Kidney tubule cell (primary cell): ENCODE measurements at regions not wholly inside any gene's neighbourhood (a gene's known extent, or its start where the extent isn't known, plus 50 kb on each side); places are given as distances from the start of the nearest gene placed in this dataset.
A peak's percentile ranks its signal among the peaks of the same experiment; 100 is the strongest.

Experiments
- DNase-seq: peaks from one replicate; pipeline ENCODE4 v3.0.0-alpha.2; 2018; ENCODE audit warnings: low spot score

DNA sequence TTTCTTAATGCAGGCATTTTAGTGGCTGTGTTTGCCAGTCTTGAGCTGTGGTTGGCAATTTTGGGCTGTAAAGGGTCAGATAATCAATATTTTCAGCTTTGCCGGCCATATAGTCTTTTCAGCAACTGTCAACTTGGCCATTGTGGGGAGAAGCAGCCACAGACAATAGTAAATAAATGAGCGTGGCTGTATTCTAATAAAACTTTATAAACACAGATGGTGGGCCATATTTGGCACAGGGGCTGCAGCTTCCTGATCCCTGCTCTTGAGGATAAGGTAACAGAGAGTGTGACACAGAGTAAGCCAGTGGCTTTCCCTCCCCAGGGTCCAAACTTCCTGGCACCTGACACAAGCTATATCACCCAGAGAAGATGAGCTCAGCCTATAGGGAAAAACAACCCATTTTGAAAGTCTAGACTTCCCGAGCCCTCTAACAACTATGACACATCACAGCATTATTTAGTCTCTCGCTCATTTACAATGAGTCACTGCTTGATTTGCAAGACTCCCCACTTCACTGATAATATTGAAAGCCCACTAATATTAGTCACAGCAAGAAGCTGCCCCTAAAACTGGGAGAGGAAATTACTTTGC lies 163.1 kb upstream of the TMPO start:
- peak; percentile 96 for DNase-seq

DNA sequence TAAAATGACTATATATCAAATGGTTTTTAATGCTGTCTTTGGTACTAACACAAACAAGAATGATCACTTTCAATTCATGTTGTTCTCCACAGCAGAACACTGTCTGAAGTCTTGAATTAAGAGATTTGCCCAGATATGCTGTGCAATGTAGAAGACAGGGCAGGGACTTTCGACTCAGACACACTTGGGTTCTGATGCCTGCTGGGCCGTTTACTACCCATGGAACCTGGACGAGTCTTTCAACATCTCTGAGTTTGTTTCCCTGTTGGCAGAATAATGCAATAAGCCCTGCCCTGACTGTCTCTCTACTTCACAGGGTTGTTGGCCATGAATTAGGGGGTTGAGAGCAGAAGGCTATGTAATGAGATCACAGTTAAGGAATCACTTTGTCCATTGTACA lies 162.6 kb upstream of the TMPO start:
- DNase-seq: no peak

DNA sequence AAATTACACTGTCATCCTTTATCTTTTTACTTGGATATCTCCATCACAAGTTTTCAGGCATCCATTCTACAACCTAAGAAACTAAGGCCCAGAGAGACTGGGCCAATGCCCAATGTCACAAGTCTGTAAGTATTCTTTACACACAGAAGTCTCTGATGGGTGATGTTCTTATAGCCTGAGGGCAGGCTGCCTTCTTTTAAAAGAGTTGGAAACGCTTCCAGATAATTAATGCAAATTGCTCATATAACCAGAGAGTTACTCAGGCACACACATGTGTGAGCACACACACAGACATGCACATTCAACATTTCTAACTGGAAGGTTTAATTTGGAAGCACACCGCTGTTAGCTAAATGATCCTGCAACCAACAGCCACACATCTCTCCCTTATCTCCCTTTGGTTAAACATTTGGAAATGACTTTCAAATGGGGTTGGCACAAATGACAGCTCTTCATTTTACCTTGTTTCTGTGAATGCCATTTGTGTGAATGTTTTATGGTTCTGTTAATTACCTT lies 160.8 kb upstream of the TMPO start:
- DNase-seq: peak; percentile 8

DNA sequence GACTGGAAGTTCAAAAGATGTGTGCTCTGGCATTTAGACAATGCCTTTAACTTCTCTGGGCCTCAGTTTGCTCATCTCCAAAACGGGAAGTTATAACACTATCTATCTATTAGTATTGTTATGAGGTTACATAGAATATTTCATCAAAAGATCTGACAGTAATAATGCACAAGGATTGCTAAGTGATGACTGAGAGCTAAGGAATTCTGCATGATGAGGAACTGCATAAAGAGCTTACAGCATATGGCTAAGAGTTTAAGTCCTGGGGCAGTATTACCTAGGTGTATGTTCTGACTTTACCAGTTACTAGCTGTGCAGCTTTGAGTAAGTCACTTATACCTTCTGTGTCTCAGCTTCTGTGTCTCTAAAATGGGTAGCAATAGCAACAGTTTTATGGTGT lies 160.1 kb upstream of the TMPO start:
- DNase-seq: peak; percentile 69

DNA sequence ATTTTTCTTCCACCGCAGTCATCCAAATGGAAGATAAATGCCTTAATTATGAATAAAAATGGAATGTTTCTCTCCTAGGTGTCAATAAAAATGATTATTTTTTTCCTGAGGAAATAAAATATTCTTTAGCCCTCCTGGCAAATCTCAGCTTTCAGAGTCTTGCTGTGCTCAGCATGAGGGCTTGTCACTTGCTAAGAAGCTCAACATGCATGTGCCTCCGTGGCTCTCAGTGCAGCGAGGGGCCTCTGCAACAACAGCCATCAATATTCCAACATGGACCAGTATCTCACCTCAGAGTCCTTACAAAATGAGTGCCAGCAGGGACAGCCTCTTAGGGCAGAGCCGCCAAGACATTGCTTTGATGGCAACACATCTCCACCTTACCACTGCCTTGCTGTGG lies 159.5 kb upstream of the TMPO start:
- no peak for DNase-seq

DNA sequence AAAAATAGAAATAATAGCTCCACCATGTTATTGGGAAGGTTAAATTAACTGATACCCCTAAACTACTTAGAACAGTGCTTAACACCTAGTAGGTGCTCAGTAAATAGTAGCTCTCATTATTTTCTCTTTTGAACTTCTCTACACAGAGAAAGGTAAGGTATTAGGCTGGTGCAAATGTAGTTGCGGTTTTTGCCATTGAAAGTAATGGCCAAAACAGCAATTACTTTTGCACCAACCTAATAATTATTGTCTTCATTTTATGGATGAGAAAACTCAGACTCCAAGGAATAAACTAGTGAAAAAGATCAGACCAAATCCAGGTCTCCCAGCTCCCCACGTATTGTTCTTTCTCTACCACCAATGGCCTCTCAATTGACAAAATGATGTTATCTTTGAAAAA lies 157.2 kb upstream of the TMPO start:
- no peak for DNase-seq

- no peak for DNase-seq
Observed at GRCh38 chr12:98359856-98360255, 155.5 kb upstream of the TMPO start.

GRCh38 chr12:98360401-98360800 lies 155.0 kb upstream of the TMPO start:
- DNase-seq: no peak

DNA sequence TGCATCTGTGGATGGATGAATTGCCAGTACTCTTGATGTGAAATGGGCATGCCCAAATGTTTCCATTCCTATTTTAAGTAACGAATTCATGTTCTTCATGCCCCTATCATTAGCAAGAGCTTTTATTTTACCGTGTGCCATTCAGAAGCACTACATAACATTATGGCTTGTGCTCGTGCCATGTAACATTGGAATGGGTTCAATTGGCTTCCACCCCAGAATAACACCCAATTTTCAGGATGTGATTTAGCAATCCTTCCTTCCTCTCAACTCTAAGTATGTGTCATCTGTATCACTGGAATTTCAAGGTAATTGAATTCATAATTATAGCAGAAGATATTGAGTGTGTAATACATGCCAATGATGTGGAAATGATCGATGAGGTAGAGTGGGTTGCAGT lies 145.8 kb upstream of the TMPO start:
- DNase-seq: no peak

- no peak for DNase-seq
Observed at GRCh38 chr12:98370976-98371375, 144.4 kb upstream of the TMPO start.

DNA sequence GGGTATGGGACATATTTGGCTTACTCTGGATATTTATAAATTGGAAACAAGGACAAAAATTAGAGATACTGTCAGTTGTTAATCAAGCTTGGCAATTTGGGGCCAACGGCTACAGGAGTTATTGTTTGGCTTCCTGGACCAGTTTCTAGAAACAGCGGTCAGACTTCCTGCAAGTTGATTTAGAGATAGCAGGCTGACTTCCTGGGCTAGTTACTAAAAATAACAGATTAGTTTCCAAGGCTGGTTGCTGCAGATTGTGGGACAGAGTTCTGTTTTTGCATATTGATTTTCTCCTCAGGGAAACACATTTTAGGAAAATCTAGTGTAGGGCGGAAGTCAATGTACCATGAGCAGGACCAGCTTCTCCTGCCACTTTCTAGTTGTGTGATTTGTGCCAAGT lies 144.0 kb upstream of the TMPO start:
- no peak for DNase-seq

GRCh38 chr12:98372340-98373024 lies 142.9 kb upstream of the TMPO start:
- DNase-seq: no peak

GRCh38 chr12:98373025-98373554 lies 142.3 kb upstream of the TMPO start:
- peak; percentile 57 for DNase-seq

DNA sequence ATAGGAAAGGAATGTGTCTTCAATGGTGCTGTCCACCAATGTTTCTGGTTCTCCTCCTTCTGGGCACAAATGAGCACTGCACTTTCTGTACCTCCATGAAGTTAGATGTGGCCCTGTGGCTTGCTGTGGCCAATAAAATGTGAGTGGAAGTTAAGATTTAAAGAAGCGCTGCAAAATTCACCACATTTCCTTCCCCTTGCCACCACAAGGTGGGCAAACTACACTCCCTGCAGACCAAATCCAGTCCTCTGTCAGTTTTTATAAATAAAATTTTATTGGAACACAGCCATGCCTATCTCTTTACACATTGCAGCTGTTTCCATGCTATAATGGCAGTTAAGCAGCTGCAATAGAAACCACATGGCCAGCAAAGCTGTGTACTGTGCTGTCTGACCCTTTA lies 141.4 kb upstream of the TMPO start:
- peak; percentile 14 for DNase-seq

DNA sequence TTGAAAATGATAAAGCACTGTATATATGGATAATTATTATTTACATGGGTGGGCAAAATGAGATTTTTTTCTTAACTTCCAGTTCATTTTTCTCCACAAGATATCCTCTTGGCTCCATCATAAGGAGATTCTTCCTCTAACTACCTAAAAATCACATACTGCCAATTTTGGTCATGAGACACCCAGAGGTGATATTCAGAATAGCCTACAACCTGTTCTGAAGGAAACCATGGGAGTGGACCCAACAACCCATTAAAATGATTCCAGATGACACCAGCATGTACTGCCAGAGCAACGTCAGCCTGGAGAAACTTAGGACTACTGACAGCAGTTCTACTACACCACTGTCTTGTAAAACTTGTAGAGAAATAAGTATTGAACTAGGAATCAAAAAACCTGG lies 136.3 kb upstream of the TMPO start:
- no peak for DNase-seq

GRCh38 chr12:98385641-98386040 lies 129.7 kb upstream of the TMPO start:
- no peak for DNase-seq

DNA sequence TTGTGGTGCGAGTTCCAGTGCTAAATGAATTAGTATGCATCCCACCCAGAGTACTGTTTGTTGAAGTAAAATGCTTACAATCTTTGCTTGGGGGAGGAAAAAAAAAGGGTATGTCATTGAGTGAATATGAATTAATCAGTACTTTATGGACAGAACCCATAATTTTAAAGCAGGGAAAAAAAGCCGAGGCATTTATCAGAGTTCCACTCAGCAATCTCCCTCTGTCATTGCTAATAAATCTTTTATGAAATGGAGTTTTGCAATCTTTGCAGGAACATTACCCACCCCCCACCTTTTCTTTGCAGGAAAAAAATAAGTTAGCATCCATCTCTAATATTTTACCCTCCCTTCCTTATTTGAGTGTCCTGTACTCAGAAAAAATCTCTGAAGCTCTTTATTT lies 127.9 kb upstream of the TMPO start:
- no peak for DNase-seq

DNA sequence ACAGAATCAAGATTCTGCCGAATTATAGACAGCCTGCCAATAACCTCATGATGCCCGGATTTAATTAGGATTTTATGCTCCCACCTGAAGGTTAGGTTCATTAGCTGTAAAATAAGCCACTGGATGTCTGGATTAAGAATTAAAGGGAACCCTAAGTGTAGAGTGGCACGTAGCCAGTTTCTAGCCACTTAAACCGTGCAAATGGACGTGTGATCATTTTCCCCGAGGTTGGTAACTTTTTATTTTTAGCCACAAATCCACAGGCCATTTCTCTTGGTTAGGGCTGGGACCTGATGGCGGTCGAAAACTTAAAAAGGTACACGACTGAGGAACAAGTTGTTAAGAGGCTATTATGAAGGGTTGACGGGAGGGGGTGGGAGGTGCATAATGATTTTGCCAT lies 127.3 kb upstream of the TMPO start:
- DNase-seq: no peak

DNA sequence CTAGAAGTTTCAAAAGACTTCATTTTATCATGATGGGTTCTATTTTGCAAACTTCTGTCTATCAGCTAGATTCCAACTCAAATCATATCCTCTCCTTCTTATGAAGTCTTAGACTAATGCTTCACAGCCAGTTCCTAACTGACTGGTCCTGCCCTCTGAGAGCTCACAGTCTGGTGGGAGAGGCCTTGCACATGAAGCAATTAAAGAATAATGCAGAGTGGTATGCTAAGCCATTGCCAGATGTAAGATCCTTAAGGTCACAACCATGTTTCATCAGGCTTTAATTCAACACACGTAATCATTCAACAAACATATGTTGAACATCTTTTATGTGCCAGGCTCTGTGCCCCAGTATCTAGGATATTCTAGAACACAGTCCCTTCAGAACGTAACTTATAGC lies 125.8 kb upstream of the TMPO start:
- DNase-seq: no peak

DNA sequence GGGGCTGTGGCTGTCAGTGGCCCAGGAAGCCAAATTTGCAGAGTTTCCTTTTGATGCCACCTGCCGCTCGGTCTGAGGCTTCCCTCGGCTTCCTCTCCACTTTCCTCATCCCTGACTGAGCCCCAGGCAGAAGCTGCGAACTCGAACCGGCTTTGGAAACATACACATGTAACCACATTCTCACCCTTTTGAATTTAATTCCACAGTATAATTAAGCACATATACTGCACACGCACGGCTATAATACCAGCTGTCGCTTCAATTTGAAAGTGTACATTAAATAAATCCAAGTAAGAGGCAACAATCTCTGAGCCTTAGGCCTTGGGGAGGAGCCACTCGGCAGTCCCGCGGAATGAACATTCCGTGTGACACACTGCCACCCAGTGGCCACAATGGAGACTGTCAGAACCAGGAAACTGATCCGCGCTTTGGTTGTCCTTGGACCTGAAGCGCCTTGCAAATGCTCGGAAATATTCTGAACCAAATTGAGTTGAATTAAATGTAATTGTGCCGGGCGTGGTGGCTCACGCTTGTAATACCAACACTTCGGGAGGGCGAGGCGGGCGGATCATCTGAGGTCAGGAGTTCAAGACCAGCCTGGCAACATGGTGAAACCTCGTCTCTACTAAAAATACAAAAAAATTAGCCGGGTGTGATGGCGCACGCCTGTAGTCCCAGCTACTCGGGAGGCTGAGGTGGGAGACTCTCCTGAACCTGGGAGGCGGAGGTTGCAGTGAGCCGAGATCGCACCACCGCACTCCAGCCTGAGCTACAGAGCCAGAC lies 117.9 kb upstream of the TMPO start:
- peak; percentile 80 for DNase-seq

GRCh38 chr12:98399532-98399931 lies 115.9 kb upstream of the TMPO start:
- peak; percentile 72 for DNase-seq

- DNase-seq: peak; percentile 87
Observed at GRCh38 chr12:98401427-98401826, 114.0 kb upstream of the TMPO start.

DNA sequence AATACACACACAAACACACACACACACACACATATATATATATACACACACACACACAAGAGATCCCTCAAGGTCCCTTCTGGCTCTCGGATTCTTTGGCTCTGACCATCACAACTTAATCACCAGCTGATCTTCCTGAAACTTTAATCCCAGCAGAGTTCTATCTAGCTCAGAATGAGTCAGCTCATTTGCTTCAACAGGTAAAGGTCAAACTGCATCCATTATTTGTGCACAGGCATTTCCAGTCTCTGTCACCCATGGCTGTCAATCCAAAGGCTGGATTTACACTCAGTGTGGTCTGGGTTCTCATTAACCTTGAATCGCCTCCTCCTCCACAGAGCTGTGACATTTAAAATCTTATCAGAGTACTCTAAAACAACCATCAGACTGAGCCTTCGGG lies 113.3 kb upstream of the TMPO start:
- DNase-seq: peak; percentile 93
